HCT116 (cell line): ENCODE measurements at regions not wholly inside any gene's neighbourhood (a gene's known extent, or its start where the extent isn't known, plus 50 kb on each side); places are given as distances from the start of the nearest gene placed in this dataset.

Experiments
- ATAC-seq: fragments of 200-7000 bp; cut with Tn5 transposase; 2 replicates; pipeline ENCODE4 v1.9.1; 2020; ENCODE audit warnings: mild to moderate bottlenecking, moderate library complexity
- BruUV-seq: library from RNA; stranded (reverse); fragments of 400-500 nt; replicated peaks from 2 replicates; lab custom pipeline; 2021; lab: Mats Ljungman, UMichigan
- CTCF ChIA-PET: fragments of 300-600 bp; sonication (Branson Sonifier 250); formaldehyde crosslinking; loops from one replicate; lab custom pipeline; 2021; ENCODE audit warnings: antibody characterized with exemption; lab: Charles Lee
- POLR2A ChIA-PET: fragments of 300-600, 350-600 bp; sonication (Branson Sonifier 250); formaldehyde crosslinking; loops from one replicate; lab custom pipeline; 2021; ENCODE audit warnings: antibody characterized with exemption; lab: Charles Lee
- RAD21 ChIA-PET, 2 experiments: fragments of 300-600 bp; sonication (Branson Sonifier 250); formaldehyde crosslinking; loops; one replicate each; lab custom pipeline; 2023; ENCODE audit warnings: low total read pairs in 2 of 2; ENCODE audit not compliant: uncharacterized antibody in 2 of 2, unreplicated experiment in 2 of 2, low non-redundant PET in 1 of 2; lab: Charles Lee
- DNase-seq: peaks from one replicate; pipeline ENCODE4 v3.0.0-alpha.2; 2010; ENCODE audit warnings: low read depth, low spot score
- H2AFZ ChIP-seq: fragments of 200-600 bp; shearing (Covaris generic), sonication (generic); 2 replicates; pipeline ENCODE4 v1.6.1; 2017; ENCODE audit warnings: low read depth, mixed run types, mixed read lengths, antibody characterized with exemption, low read length; ENCODE audit not compliant: poor library complexity, severe bottlenecking
- H3K27ac ChIP-seq: 2 replicates; pipeline ENCODE4 v1.5.1; 2012; ENCODE audit warnings: low read depth, low read length
- H3K27me3 ChIP-seq: fragments of 200-600 bp; sonication (generic); 2 replicates; pipeline ENCODE4 v1.6.1; 2016; ENCODE audit warnings: mixed run types, low read length, mixed read lengths; ENCODE audit not compliant: insufficient read depth
- H3K36me3 ChIP-seq, 2 experiments: fragments of 200-500 bp in 1 of 2; fragments of 200-600 bp in 1 of 2; sonication (Bioruptor generic) in 1 of 2; sonication (generic) in 1 of 2; 2 replicates each; pipeline versions ENCODE4 v1.5.1 to v1.6.1; 2014 to 2016; ENCODE audit warnings: low read length in 2 of 2, inconsistent platforms in 1 of 2, mixed read lengths in 1 of 2, mixed run types in 1 of 2; ENCODE audit not compliant: insufficient read depth in 2 of 2, control insufficient read depth in 1 of 2
- H3K4me1 ChIP-seq, 2 experiments: fragments of 200-600 bp in 1 of 2; sonication (generic) in 1 of 2; 2 replicates each; pipeline versions ENCODE4 v1.5.1 to v1.6.1; 2012 to 2017; ENCODE audit warnings: low read length in 2 of 2, inconsistent platforms in 1 of 2, mild to moderate bottlenecking in 1 of 2, mixed read lengths in 1 of 2, mixed run types in 1 of 2, moderate library complexity in 1 of 2; ENCODE audit not compliant: insufficient read depth in 2 of 2, control insufficient read depth in 1 of 2
- H3K4me2 ChIP-seq: fragments of 200-600 bp; sonication (generic); 2 replicates; pipeline ENCODE4 v1.6.1; 2017; ENCODE audit warnings: mixed run types, low read length, mixed read lengths
- H3K4me3 ChIP-seq, 2 experiments: fragments of 200-600 bp in 1 of 2; sonication (generic) in 1 of 2; replicated peaks in 1 of 2; 2 replicates each; pipeline ENCODE4 v1.5.1; 2011 to 2016; ENCODE audit warnings: low read length in 2 of 2, control low read depth in 1 of 2, low read depth in 1 of 2, mild to moderate bottlenecking in 1 of 2, mixed read lengths in 1 of 2, mixed run types in 1 of 2
- H3K79me2 ChIP-seq: fragments of 200-600 bp; sonication (generic); 2 replicates; pipeline ENCODE4 v1.6.1; 2017; ENCODE audit warnings: mild to moderate bottlenecking, mixed run types, low read length, moderate library complexity, mixed read lengths; ENCODE audit not compliant: insufficient read depth
- H3K9ac ChIP-seq: fragments of 200-600 bp; sonication (generic); 2 replicates; pipeline ENCODE4 v1.6.1; 2016; ENCODE audit warnings: low read length, mixed read lengths
- H3K9me2 ChIP-seq: fragments of 200-600 bp; sonication (generic), shearing (Covaris generic); 2 replicates; pipeline ENCODE4 v1.6.1; 2017; ENCODE audit warnings: mixed run types, mild to moderate bottlenecking, moderate library complexity; ENCODE audit not compliant: insufficient read depth
- H3K9me3 ChIP-seq, 2 experiments: fragments of 200-500 bp in 1 of 2; fragments of 200-600 bp in 1 of 2; sonication (Bioruptor generic) in 1 of 2; sonication (generic) in 1 of 2; 2 replicates each; pipeline ENCODE4 v1.6.1; 2014 to 2017; ENCODE audit warnings: low read length in 2 of 2, mixed read lengths in 2 of 2, inconsistent platforms in 1 of 2, low read depth in 1 of 2, mild to moderate bottlenecking in 1 of 2, mixed run types in 1 of 2, moderate library complexity in 1 of 2; ENCODE audit not compliant: control insufficient read depth in 1 of 2, insufficient read depth in 1 of 2
- H4K20me1 ChIP-seq: fragments of 200-600 bp; sonication (generic), shearing (Covaris generic); 2 replicates; pipeline ENCODE4 v1.6.1; 2017; ENCODE audit warnings: mixed run types, mild to moderate bottlenecking, moderate library complexity; ENCODE audit not compliant: insufficient read depth
- CBX3 ChIP-seq: IDR thresholded peaks from 2 replicates; pipeline ENCODE4 v1.6.1; 2012; ENCODE audit warnings: low read depth
- EGR1 ChIP-seq: IDR thresholded peaks from 2 replicates; pipeline ENCODE4 v1.6.1; 2012; ENCODE audit warnings: low read depth
- EZH2 ChIP-seq: fragments of 200-600 bp; sonication (generic); IDR thresholded peaks from 2 replicates; pipeline ENCODE4 v1.6.1; 2017; ENCODE audit warnings: antibody characterized with exemption, mixed run types
- EZH2phosphoT487 ChIP-seq: fragments of 200-600 bp; IDR thresholded peaks from 2 replicates; pipeline ENCODE4 v1.6.1; 2018; ENCODE audit warnings: antibody characterized with exemption, borderline replicate concordance
- FOSL1 ChIP-seq: IDR thresholded peaks from 2 replicates; pipeline ENCODE4 v1.6.1; 2012; ENCODE audit warnings: low read depth
- POLR2A ChIP-seq: IDR thresholded peaks from 2 replicates; pipeline ENCODE4 v1.7.0; 2011; ENCODE audit warnings: borderline replicate concordance; ENCODE audit not compliant: insufficient read depth, insufficient read length; ENCODE audit errors: extremely low read depth
- POLR2AphosphoS5 ChIP-seq: IDR thresholded peaks from 2 replicates; pipeline ENCODE4 v1.6.1; 2011; ENCODE audit warnings: mild to moderate bottlenecking, low read depth, low read length, moderate library complexity
- RAD21 ChIP-seq: IDR thresholded peaks from 2 replicates; pipeline ENCODE4 v1.6.1; 2012; ENCODE audit warnings: low read depth, mild to moderate bottlenecking
- SIN3A ChIP-seq: IDR thresholded peaks from 2 replicates; pipeline ENCODE4 v1.6.1; 2012; ENCODE audit warnings: low read depth
- SRF ChIP-seq: IDR thresholded peaks from 2 replicates; pipeline ENCODE4 v1.6.1; 2012; ENCODE audit warnings: low read depth
- TCF7L2 ChIP-seq: IDR thresholded peaks from 2 replicates; pipeline ENCODE4 v1.7.0; 2011; ENCODE audit warnings: borderline replicate concordance, inconsistent platforms; ENCODE audit not compliant: insufficient read depth, insufficient read length; ENCODE audit errors: extremely low read depth
- ZNF274 ChIP-seq: fragments of 200-500 bp; sonication (Bioruptor generic); IDR thresholded peaks from 2 replicates; pipeline ENCODE4 v1.6.1; 2014; ENCODE audit warnings: mild to moderate bottlenecking, low read depth, low read length, inconsistent platforms
- intact Hi-C: fragments of 100-400 bp; cut with micrococcal nuclease; formaldehyde crosslinking; loops from 2 replicates; pipeline ENCODE4 v1.10.0; 2022
- TF ChIP-seq, protein P1 (sequence below): IDR thresholded peaks from 2 replicates; pipeline ENCODE4 v1.6.1; 2011; ENCODE audit warnings: mild to moderate bottlenecking, low read length, moderate library complexity; ENCODE audit not compliant: insufficient replicate concordance; ENCODE audit errors: extremely low read depth
- TF ChIP-seq, protein P2 (sequence below): IDR thresholded peaks from 2 replicates; pipeline ENCODE4 v1.6.1; 2012

DNA sequence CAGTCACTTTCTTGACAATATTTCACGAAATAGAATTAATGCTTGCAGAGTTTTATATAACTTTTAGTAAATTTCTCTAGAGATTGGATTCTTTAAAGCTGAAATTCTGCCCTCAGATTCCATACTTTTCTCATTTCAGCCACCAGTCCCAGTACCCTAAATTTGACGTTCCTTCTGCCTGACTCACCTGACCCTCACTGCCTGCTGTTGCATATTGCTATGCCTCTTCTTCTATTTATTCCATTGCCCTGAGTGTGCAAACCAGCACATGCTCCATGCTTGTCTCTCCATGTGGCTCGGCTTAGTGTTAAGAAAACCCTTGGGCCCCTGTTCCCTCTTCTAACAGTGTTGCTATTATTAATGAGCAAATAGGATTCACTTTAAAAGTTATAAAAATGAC lies 533.3 kb downstream of the LRFN5 start:
- CTCF ChIA-PET, result no interaction called here
- intact Hi-C loops, result no loop called here
- TF ChIP-seq, protein P1, sequence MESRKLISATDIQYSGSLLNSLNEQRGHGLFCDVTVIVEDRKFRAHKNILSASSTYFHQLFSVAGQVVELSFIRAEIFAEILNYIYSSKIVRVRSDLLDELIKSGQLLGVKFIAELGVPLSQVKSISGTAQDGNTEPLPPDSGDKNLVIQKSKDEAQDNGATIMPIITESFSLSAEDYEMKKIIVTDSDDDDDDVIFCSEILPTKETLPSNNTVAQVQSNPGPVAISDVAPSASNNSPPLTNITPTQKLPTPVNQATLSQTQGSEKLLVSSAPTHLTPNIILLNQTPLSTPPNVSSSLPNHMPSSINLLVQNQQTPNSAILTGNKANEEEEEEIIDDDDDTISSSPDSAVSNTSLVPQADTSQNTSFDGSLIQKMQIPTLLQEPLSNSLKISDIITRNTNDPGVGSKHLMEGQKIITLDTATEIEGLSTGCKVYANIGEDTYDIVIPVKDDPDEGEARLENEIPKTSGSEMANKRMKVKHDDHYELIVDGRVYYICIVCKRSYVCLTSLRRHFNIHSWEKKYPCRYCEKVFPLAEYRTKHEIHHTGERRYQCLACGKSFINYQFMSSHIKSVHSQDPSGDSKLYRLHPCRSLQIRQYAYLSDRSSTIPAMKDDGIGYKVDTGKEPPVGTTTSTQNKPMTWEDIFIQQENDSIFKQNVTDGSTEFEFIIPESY, result no peak
- no peaks in the 10 kb centered on the region for H3K9me2 ChIP-seq
- DNase-seq (no peak), ATAC-seq (no peak)
- no peaks in the 10 kb centered on the region for H3K9me3 ChIP-seq
- H3K36me3 ChIP-seq, result no peaks in the 10 kb centered on the region
- no peak overlapping the region for H3K27ac ChIP-seq
- H4K20me1 ChIP-seq, result no peaks in the 10 kb centered on the region
- H3K4me3 ChIP-seq, result no peak overlapping the region
- no TSS peak for BruUV-seq
- H3K4me1 ChIP-seq, result peaks cover 0 to 6% of the 10 kb centered on the region in 2 experiments; a peak in 1 of 4 replicates
- H3K4me2 ChIP-seq, result no peak overlapping the region
- no peaks in the 10 kb centered on the region for H3K27me3 ChIP-seq
- no peaks in the 10 kb centered on the region for H3K79me2 ChIP-seq
- no peak overlapping the region for H3K9ac ChIP-seq
- RAD21 ChIA-PET, result no interaction called here
- POLR2A ChIA-PET, result no interaction called here
- no peak overlapping the region for H2AFZ ChIP-seq

DNA sequence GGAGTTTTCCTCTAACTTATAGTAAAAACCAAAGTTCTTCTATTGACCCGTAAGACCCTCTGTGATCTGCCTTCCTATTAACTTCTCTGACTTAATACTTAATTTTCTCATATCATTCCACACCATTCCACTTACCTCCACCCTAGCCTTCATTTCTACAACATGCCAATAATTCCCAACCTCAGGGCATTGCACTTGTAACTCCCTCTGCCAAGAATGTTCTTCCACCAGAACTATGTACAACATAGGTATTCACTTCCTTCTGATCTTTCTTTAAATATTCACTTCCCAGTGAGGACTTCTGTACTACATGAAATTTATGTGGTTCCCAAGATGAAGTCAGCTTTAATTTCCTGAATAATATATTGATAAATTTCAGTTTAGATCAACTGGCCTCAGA lies 531.7 kb downstream of the LRFN5 start:
- H3K9me2 ChIP-seq, result no peaks in the 10 kb centered on the region
- H3K4me3 ChIP-seq, result no peak overlapping the region
- no peak for DNase-seq
- peaks cover 0 to 6% of the 10 kb centered on the region in 2 experiments; a peak in 1 of 4 replicates for H3K4me1 ChIP-seq
- RAD21 ChIA-PET, result no interaction called here
- no peak overlapping the region for H3K4me2 ChIP-seq
- H3K36me3 ChIP-seq, result no peaks in the 10 kb centered on the region
- no peak overlapping the region for H3K9ac ChIP-seq
- no peak overlapping the region for H3K27ac ChIP-seq
- POLR2A ChIA-PET, result no interaction called here
- no peak for ATAC-seq
- H3K27me3 ChIP-seq, result no peaks in the 10 kb centered on the region
- intact Hi-C loops, result no loop called here
- no peaks in the 10 kb centered on the region for H4K20me1 ChIP-seq
- no peaks in the 10 kb centered on the region for H3K79me2 ChIP-seq
- no peaks in the 10 kb centered on the region; a peak in 1 of 4 replicates for H3K9me3 ChIP-seq
- no TSS peak for BruUV-seq
- TF ChIP-seq SRF, result no peak
- TF ChIP-seq EZH2phosphoT487, result no peak
- no peak for TF ChIP-seq SIN3A
- TF ChIP-seq EZH2, result no peak
- TF ChIP-seq POLR2A, result no peak
- no peak for TF ChIP-seq RAD21
- TF ChIP-seq POLR2AphosphoS5, result no peak
- TF ChIP-seq CBX3, result no peak
- no peak for TF ChIP-seq FOSL1
- TF ChIP-seq, protein P1, result no peak
- TF ChIP-seq, protein P2, sequence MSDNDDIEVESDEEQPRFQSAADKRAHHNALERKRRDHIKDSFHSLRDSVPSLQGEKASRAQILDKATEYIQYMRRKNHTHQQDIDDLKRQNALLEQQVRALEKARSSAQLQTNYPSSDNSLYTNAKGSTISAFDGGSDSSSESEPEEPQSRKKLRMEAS, result no peak
- TF ChIP-seq TCF7L2, result no peak
- no peak for TF ChIP-seq EGR1
- no peak for TF ChIP-seq ZNF274
- no peak overlapping the region for H2AFZ ChIP-seq
- CTCF ChIA-PET, result no interaction called here
